Common myeloid progenitor, CD34-positive (primary cell): ENCODE measurements at regions not wholly inside any gene's neighbourhood (a gene's known extent, or its start where the extent isn't known, plus 50 kb on each side); places are given as distances from the start of the nearest gene placed in this dataset.
"Not testable (repeated sequence)": the region's sequence is repeated elsewhere in the genome, so short reads cannot be mapped to it uniquely, and the experiment has no call there.

Experiments
- CTCF ChIA-PET: fragments of 350-600 bp; sonication (Branson Sonifier 250); formaldehyde crosslinking; loops from one replicate; lab custom pipeline; 2021; ENCODE audit warnings: antibody characterized with exemption; lab: Charles Lee
- POLR2A ChIA-PET: fragments of 350-600 bp; sonication (Branson Sonifier 250); formaldehyde crosslinking; loops from one replicate; lab custom pipeline; 2021; ENCODE audit warnings: antibody characterized with exemption; lab: Charles Lee
- DNase-seq, 3 donors: peaks; one replicate each; pipeline versions ENCODE4 v3.0.0 to v3.0.0-alpha.2; 2013
- H3K27ac ChIP-seq, 2 experiments: 1 replicate in 1 of 2; 2 replicates in 1 of 2; pipeline ENCODE4 v1.7.0; 2013; ENCODE audit warnings: inconsistent platforms in 2 of 2, low read length in 2 of 2, mild to moderate bottlenecking in 2 of 2, low read depth in 1 of 2, moderate library complexity in 1 of 2; ENCODE audit not compliant: severe bottlenecking in 2 of 2, insufficient read depth in 1 of 2, poor library complexity in 1 of 2
- H3K27me3 ChIP-seq, 5 experiments: replicated peaks in 2 of 5; 1 replicate in 3 of 5; 2 replicates in 2 of 5; pipeline versions ENCODE4 v1.6.1 to v1.7.0; 2013; ENCODE audit warnings: low read length in 4 of 5, mild to moderate bottlenecking in 2 of 5, moderate library complexity in 2 of 5, inconsistent platforms in 1 of 5; ENCODE audit not compliant: insufficient read depth in 5 of 5, control insufficient read depth in 4 of 5
- H3K36me3 ChIP-seq, 4 experiments: 1 replicate in 2 of 4; 2 replicates in 2 of 4; pipeline versions ENCODE4 v1.6.1 to v1.7.0; 2013; ENCODE audit warnings: low read length in 3 of 4, control low read depth in 1 of 4, mild to moderate bottlenecking in 1 of 4; ENCODE audit not compliant: control insufficient read depth in 4 of 4, insufficient read depth in 4 of 4
- H3K4me1 ChIP-seq, 4 experiments: 1 replicate in 3 of 4; 2 replicates in 1 of 4; pipeline versions ENCODE4 v1.6.1 to v1.7.1; 2013; ENCODE audit warnings: low read length in 3 of 4, mild to moderate bottlenecking in 3 of 4, control low read depth in 1 of 4, inconsistent platforms in 1 of 4, moderate library complexity in 1 of 4; ENCODE audit not compliant: control insufficient read depth in 4 of 4, insufficient read depth in 4 of 4; ENCODE audit errors: control extremely low read depth in 1 of 4
- H3K4me3 ChIP-seq, 7 experiments: 1 replicate in 4 of 7; 2 replicates in 3 of 7; pipeline versions ENCODE4 v1.5.1 to v1.7.0; 2013; ENCODE audit warnings: mild to moderate bottlenecking in 7 of 7, low read length in 6 of 7, moderate library complexity in 6 of 7, inconsistent platforms in 2 of 7, low read depth in 2 of 7, control low read depth in 1 of 7; ENCODE audit not compliant: insufficient read depth in 4 of 7, control insufficient read depth in 1 of 7; ENCODE audit errors: extremely low read depth in 1 of 7
- H3K9me3 ChIP-seq, 5 experiments: 1 replicate in 4 of 5; 2 replicates in 1 of 5; pipeline versions ENCODE4 v1.6.1 to v1.7.1; 2013; ENCODE audit warnings: low read length in 4 of 5, mild to moderate bottlenecking in 2 of 5, inconsistent platforms in 1 of 5, low read depth in 1 of 5, moderate library complexity in 1 of 5; ENCODE audit not compliant: control insufficient read depth in 4 of 5, insufficient read depth in 2 of 5; ENCODE audit errors: control extremely low read depth in 1 of 5
- WGBS: methylation state at CpG from one replicate; pipeline ENCODE4 v1.1.5; 2013; ENCODE audit not compliant: insufficient coverage; 5-methylcytosine and 5-hydroxymethylcytosine counted together

DNA sequence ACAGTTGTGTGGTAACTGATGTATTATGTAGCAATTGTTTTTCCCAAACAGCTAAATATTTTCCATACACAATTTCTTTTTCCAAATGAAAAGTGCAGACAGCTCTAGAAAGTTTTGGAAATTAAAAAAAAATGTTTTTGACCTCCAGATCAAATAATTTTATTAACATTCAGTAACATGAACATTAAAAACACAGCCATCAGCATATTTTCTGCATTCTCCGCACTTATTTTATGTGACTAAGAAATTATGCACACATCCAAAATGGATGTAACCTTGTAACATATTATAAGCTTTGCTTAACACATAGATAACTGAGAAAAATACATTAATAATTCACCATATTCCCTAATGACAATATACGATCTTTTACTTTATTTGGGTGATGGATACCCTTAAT, 224.6 kb downstream of the VGLL3 start:
- Histone ChIP-seq H3K36me3 (no peaks in the 10 kb centered on the region), H3K27me3 (peaks cover 0 to 3% (median 0%) of the 10 kb centered on the region in 5 experiments), H3K27ac (no peak overlapping the region), H3K9me3 (no peaks in the 10 kb centered on the region), H3K4me1 (no peaks in the 10 kb centered on the region), H3K4me3 (no peak overlapping the region)
- 100% methylated on average over 1 of the region's 2 CpGs for WGBS
- CTCF ChIA-PET: no interaction called here
- no peak for DNase-seq
- POLR2A ChIA-PET: no interaction called here

DNA sequence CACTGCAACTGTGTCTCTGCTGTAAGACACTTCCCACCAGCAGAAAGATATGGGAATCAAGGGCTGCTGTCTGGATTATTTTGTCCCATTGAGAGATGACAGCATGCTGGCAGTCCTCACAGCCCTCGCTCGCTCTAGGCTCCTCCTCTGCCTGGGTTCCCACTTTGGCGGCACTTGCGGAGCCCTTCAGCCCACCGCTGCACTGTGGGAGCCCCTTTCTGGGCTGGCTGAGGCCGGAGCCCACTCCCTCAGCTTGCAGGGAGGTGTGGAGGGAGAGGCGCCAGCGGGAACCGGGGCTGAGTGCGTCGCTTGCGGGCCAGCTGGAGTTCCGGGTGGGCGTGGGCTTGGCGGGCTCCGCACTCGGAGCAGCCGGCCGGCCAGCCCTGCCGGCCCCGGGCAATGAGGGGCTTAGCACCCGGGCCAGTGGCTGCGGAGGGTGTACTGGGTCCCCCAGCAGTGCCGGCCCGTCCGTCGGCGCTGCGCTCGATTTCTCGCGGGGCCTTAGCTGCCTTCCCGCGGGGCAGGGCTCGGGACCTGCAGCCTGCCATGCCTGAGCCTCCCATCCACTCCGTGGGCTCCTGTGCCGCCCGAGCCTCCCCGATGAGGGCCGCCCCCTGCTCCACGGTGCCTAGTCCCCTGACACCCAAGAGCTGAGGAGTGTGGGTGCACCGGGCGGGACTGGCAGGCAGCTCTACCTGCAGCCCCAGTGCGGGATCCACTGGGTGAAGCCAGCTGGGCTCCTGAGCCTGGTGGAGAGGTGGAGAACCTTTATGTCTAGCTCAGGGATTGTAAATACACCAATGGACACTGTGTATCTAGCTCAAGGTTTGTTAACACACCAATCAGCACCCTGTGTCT, 233.4 kb downstream of the VGLL3 start:
- CTCF ChIA-PET, POLR2A ChIA-PET: not testable (repeated sequence)

DNA sequence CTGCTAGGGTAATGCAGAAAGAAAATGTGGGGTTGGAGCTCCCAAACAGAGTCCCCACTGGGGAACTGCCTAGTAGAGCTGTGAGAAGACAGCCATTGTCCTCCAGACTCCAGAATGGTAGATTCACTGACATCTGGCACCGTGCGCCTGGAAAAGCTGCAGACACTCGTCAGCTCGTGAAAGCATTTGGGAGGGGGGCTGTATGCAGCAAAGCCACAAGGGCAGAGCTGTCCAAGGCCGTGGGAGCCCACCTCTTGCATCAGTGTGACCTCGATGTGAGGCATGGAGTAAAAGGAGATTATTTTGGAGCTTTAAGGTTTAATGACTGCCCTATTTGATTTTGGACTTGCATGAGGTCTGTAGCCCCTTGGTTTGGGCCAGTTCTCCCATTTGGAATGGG, 242.9 kb downstream of the VGLL3 start:
- no peaks in the 10 kb centered on the region for H3K36me3 ChIP-seq
- WGBS: 85% methylated on average over 4 of the region's 6 CpGs
- H3K9me3 ChIP-seq: no peaks in the 10 kb centered on the region
- CTCF ChIA-PET: no interaction called here
- H3K27me3 ChIP-seq: no peaks in the 10 kb centered on the region
- DNase-seq: no peak
- no peak overlapping the region for H3K4me3 ChIP-seq
- H3K27ac ChIP-seq: no peak overlapping the region
- POLR2A ChIA-PET: no interaction called here
- H3K4me1 ChIP-seq: no peaks in the 10 kb centered on the region

More for the DNA sequence above, 233.4 kb downstream of the VGLL3 start:
- H3K27ac ChIP-seq, H3K27me3 ChIP-seq, H3K4me3 ChIP-seq, H3K4me1 ChIP-seq, DNase-seq, H3K9me3 ChIP-seq, H3K36me3 ChIP-seq: not testable (repeated sequence)
- 98% methylated on average over 38 of the region's 44 CpGs for WGBS

DNA sequence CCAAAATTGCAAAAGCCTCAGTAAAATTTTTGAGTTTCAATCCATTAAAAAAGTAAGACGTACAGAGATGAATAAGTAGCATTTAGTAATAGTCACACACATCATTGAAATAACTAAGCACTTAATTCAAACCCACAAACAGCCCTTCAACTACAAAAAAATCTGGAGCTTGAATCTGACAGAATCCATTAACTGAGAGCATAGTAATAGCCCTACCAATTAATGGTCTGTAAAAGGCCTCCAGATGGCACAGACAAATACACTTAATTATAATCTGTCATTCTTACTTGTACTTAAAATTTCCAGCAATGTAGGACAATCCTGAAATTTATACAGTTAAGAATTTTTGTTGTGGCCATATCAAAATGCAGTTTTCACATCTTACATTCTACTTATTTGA, 246.9 kb downstream of the VGLL3 start:
- Histone ChIP-seq H3K27me3 (no peaks in the 10 kb centered on the region), H3K9me3 (no peaks in the 10 kb centered on the region), H3K36me3 (no peaks in the 10 kb centered on the region), H3K4me1 (no peaks in the 10 kb centered on the region), H3K27ac (no peak overlapping the region), H3K4me3 (no peak overlapping the region)
- no CpG with 5 or more reads among the region's 1 CpG for WGBS
- ChIA-PET CTCF (no interaction called here), POLR2A (no interaction called here)
- DNase-seq: no peak

DNA sequence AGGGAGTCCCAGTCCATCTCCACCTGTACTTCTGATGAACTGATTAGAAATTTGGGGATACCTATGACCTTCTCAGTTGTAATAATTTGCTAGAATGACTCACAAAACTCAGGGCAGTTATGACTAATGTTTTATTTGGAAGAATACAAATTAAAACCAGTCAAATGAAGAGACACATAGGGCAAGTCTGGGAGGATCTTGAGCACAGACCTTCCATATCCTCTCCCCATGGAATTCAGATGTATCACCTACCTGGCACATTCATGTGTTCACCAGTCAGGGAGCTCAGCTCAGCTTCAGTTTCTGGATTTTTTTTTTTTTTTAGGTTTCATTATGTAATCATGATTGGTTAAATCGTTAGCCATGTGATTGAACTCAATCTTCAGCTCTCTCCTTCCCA, 247.7 kb downstream of the VGLL3 start:
- Histone ChIP-seq H3K4me1 (no peaks in the 10 kb centered on the region), H3K36me3 (no peaks in the 10 kb centered on the region), H3K9me3 (no peaks in the 10 kb centered on the region), H3K4me3 (no peak overlapping the region), H3K27ac (no peak overlapping the region), H3K27me3 (no peaks in the 10 kb centered on the region)
- no peak for DNase-seq
- WGBS: 100% methylated on average over 1 of the region's 1 CpG
- ChIA-PET POLR2A (no interaction called here), CTCF (no interaction called here)

DNA sequence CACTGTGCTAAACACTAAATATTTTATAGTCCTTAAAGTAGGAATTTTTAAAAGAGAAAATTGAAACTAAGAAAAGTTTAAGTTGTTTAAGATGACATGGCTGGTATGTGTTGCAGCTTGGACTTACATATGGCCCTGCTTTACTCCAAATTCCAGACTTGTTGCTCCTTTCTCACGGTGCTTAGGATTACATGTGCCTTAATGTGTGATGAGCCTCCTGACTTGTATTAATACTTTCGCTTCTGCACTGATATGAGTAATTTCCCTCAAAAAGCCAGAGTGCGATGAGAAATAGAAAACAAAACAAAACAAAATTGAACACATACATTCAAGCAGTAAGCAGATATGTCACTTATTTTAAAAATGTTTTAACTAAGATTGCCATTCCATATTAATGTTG, 250.2 kb downstream of the VGLL3 start:
- H3K36me3 ChIP-seq: no peaks in the 10 kb centered on the region
- no peaks in the 10 kb centered on the region for H3K4me1 ChIP-seq
- H3K9me3 ChIP-seq: no peaks in the 10 kb centered on the region
- DNase-seq: no peak
- H3K4me3 ChIP-seq: no peak overlapping the region
- WGBS: 100% methylated on average over 1 of the region's 3 CpGs
- CTCF ChIA-PET: no interaction called here
- no peak overlapping the region for H3K27ac ChIP-seq
- H3K27me3 ChIP-seq: no peaks in the 10 kb centered on the region
- POLR2A ChIA-PET: no interaction called here

DNA sequence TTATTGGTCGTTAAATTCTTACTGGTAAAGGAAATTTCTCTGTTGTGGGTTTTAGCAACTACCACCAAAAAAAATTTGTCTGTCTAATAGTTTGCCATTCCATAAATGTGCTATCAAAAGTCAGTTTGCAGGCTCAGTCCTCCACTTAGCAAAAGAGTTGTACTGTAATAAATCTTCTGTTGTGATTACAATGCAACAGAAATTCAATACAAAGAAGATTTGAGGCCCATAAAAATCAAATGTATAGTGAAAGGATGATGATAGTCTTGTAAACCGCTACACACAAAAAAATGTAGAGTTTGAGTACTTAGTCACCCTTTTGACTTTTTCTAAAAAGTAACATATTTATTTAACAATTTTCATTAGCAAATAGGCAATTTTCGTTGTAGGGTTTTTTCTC, 251.7 kb downstream of the VGLL3 start:
- no peaks in the 10 kb centered on the region for H3K36me3 ChIP-seq
- ChIA-PET POLR2A (no interaction called here), CTCF (no interaction called here)
- H3K27me3 ChIP-seq: no peaks in the 10 kb centered on the region
- H3K4me1 ChIP-seq: no peaks in the 10 kb centered on the region
- H3K27ac ChIP-seq: no peak overlapping the region
- no peak overlapping the region for H3K4me3 ChIP-seq
- no peak for DNase-seq
- no CpG with 5 or more reads among the region's 3 CpGs for WGBS
- no peaks in the 10 kb centered on the region for H3K9me3 ChIP-seq
